ENCODE measurements at regions not wholly inside any gene's neighbourhood (a gene's known extent, or its start where the extent isn't known, plus 50 kb on each side); places are given as distances from the start of the nearest gene placed in this dataset.

DNA sequence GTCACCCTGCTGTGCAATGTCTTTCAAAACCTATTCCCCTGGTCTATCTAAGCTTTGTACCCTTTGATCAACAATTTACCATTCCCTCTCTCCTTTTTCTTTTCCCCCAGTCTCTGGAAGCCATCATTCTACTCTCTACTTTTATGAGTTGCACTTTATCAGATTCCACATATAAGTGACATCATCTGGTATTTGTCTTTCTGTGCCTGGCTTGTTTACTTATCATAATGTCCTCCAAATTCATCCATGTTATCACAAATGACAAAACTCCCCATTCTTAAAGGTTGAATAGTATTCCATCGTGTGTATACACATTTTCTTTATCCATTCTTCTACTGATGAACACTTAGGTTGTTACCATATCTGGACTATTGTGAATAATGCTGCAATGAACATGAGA, 344.2 kb upstream of the CCNH start:
- Histone ChIP-seq H3K27me3 (no peaks in the 10 kb centered on the region), H3K9me3 (no peaks in the 10 kb centered on the region), H3K4me1 (no peaks in the 10 kb centered on the region), H3K27ac (no peak overlapping the region), H3K36me3 (no peaks in the 10 kb centered on the region), H3K4me3 (no peak overlapping the region)
- DNase-seq = no peak
- in situ Hi-C loops (cut with MboI; ENCODE audit: low pct_ligation_motif_present in 1 of 4, low pct_unique_long_range_greater_than_20kb in 1 of 4, low sequenced_read_pairs in 3 of 4) (no loop called here), intact Hi-C loops (cut with DNase I; ENCODE audit: low total_unique reads) (no loop called here)
- TF ChIP-seq POLR2A (IDR thresholded peaks at IDR 0.05) (no peak), POLR2AphosphoS5 (IDR thresholded peaks at IDR 0.05) (no peak), EP300 (IDR thresholded peaks at IDR 0.05; ENCODE audit: low read depth) (no peak)
- TF ChIP-seq, protein P1, sequence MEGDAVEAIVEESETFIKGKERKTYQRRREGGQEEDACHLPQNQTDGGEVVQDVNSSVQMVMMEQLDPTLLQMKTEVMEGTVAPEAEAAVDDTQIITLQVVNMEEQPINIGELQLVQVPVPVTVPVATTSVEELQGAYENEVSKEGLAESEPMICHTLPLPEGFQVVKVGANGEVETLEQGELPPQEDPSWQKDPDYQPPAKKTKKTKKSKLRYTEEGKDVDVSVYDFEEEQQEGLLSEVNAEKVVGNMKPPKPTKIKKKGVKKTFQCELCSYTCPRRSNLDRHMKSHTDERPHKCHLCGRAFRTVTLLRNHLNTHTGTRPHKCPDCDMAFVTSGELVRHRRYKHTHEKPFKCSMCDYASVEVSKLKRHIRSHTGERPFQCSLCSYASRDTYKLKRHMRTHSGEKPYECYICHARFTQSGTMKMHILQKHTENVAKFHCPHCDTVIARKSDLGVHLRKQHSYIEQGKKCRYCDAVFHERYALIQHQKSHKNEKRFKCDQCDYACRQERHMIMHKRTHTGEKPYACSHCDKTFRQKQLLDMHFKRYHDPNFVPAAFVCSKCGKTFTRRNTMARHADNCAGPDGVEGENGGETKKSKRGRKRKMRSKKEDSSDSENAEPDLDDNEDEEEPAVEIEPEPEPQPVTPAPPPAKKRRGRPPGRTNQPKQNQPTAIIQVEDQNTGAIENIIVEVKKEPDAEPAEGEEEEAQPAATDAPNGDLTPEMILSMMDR (IDR thresholded peaks at IDR 0.05) = no peak
- 45 to 78% methylated on average over 1 of the region's 1 CpG for WGBS, 2 donors (ENCODE audit: low coverage in 1 of 2)

DNA sequence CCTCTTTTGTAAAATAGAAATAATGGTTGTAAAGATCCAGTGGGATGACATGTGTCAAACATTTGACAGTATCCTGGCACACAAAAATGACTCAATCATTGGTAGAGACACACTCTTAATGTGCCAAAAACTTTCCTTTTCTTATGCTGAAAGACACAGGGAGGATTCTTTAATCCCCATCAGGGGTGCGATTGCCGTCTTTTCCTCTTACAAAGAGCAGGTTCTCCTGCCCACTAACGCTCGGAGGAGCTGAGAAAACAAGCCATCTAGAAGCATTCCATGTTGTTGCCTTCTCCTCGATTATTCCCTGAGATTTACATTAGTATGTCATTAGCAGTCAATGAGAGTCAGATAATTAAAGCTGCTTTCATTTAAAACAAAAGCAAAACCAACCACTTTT, 342.6 kb upstream of the CCNH start:
- Histone ChIP-seq H3K4me3 (no peak overlapping the region), H3K27me3 (no peaks in the 10 kb centered on the region), H3K27ac (no peak overlapping the region), H3K9me3 (no peaks in the 10 kb centered on the region), H3K4me1 (no peaks in the 10 kb centered on the region), H3K36me3 (no peaks in the 10 kb centered on the region)
- in situ Hi-C loops (cut with MboI; ENCODE audit: low pct_ligation_motif_present in 1 of 4, low pct_unique_long_range_greater_than_20kb in 1 of 4, low sequenced_read_pairs in 3 of 4) (no loop called here), intact Hi-C loops (cut with DNase I; ENCODE audit: low total_unique reads) (no loop called here)
- 43 to 55% methylated on average over 3 to 5 of the region's 5 CpGs for WGBS, 2 donors (ENCODE audit: low coverage in 1 of 2)
- no peak for DNase-seq
- TF ChIP-seq, protein P1 (IDR thresholded peaks at IDR 0.05) = no peak
- no peak for TF ChIP-seq POLR2AphosphoS5 (IDR thresholded peaks at IDR 0.05)
- TF ChIP-seq EP300 (IDR thresholded peaks at IDR 0.05; ENCODE audit: low read depth) = no peak
- no peak for TF ChIP-seq POLR2A (IDR thresholded peaks at IDR 0.05)

DNA sequence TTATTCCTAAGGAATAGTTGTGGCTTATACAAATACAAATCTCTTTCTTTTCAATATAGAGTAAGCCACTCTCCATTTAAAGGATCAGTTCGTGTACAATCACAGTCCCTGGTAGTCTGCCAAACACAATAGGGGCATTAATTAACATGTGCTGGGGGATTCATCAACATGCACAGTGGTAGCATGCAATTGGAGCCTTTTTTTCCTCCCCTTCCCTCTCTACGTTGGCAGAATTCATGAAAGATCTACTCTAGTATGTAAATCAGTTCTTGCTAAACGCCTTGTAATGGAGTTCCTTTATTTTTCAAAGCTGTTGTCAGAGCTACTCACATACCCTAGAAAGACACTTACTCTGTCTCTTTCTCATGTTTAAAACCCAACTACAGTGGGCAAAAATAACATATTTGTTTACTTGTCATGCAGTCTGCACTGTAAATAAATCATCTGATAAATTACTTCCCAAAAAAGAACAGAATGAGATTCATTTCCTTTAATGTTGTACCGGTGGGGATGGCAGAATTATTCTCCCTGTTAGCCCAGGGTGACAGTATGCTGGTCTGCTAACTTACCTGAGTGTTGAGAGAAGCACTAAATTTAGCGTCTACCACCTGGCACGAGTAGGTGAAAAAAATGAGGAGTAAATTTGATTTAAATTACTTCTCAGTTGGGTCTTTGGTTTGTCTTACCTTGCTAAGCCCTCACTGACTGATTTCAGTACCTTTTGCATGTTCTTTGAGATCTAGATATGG, 341.5 kb upstream of the CCNH start:
- no peak for DNase-seq
- in situ Hi-C loops (cut with MboI; ENCODE audit: low pct_ligation_motif_present in 1 of 4, low pct_unique_long_range_greater_than_20kb in 1 of 4, low sequenced_read_pairs in 3 of 4) = no loop called here
- no peak overlapping the region for H3K27ac ChIP-seq

DNA sequence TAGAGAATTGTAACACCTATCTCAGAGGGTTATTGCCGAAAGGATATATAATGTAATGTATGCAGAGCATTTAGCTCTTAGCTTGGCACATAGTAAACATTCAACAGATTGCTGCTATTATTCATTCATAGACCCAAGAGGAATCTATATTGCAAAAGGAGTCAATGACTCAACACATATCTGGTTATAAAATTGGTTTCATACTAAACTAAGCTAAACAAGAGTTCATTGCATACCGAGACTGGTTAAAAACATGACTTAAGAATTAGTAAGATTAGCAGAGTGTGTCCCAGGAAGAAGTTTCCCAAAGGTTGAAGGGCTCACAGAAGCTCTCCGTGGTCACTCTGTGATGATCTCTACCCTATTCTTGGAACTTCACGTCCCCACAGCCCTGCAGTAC, 339.6 kb upstream of the CCNH start:
- in situ Hi-C loops (cut with MboI; ENCODE audit: low pct_ligation_motif_present in 1 of 4, low pct_unique_long_range_greater_than_20kb in 1 of 4, low sequenced_read_pairs in 3 of 4) (no loop called here), intact Hi-C loops (cut with DNase I; ENCODE audit: low total_unique reads) (no loop called here)
- no peak for DNase-seq
- Histone ChIP-seq H3K27me3 (no peaks in the 10 kb centered on the region), H3K4me1 (no peaks in the 10 kb centered on the region), H3K9me3 (no peaks in the 10 kb centered on the region), H3K27ac (no peak overlapping the region), H3K36me3 (no peaks in the 10 kb centered on the region), H3K4me3 (no peak overlapping the region)
- TF ChIP-seq EP300 (IDR thresholded peaks at IDR 0.05; ENCODE audit: low read depth) (no peak), POLR2A (IDR thresholded peaks at IDR 0.05) (no peak), POLR2AphosphoS5 (IDR thresholded peaks at IDR 0.05) (no peak)
- TF ChIP-seq, protein P1 (IDR thresholded peaks at IDR 0.05) = no peak
- WGBS, 2 donors (ENCODE audit: low coverage in 1 of 2) = 64 to 83% methylated on average over 2 to 4 of the region's 4 CpGs

More for the DNA sequence above, 341.5 kb upstream of the CCNH start:
- no peaks in the 10 kb centered on the region for H3K9me3 ChIP-seq
- intact Hi-C loops (cut with DNase I; ENCODE audit: low total_unique reads) = no loop called here
- H3K4me3 ChIP-seq = no peak overlapping the region
- H3K4me1 ChIP-seq = no peaks in the 10 kb centered on the region
- no peaks in the 10 kb centered on the region for H3K27me3 ChIP-seq
- no peaks in the 10 kb centered on the region for H3K36me3 ChIP-seq
- 18 to 32% methylated on average over 6 of the region's 6 CpGs for WGBS, 2 donors (ENCODE audit: low coverage in 1 of 2)
- TF ChIP-seq, protein P1 (IDR thresholded peaks at IDR 0.05) = no peak
- no peak for TF ChIP-seq EP300 (IDR thresholded peaks at IDR 0.05; ENCODE audit: low read depth)
- TF ChIP-seq POLR2AphosphoS5 (IDR thresholded peaks at IDR 0.05) = no peak
- TF ChIP-seq POLR2A (IDR thresholded peaks at IDR 0.05) = no peak
